Neural progenitor cell (in vitro differentiated cells): ENCODE measurements at regions not wholly inside any gene's neighbourhood (a gene's known extent, or its start where the extent isn't known, plus 50 kb on each side); places are given as distances from the start of the nearest gene placed in this dataset.

Experiments used
- DNase-seq: peaks from one replicate; pipeline ENCODE4 v3.0.0-alpha.2; 2016; ENCODE audit warnings: low spot score
- H2AFZ ChIP-seq: fragments of 200-600 bp; sonication (generic); replicated peaks from 2 replicates; pipeline ENCODE4 v1.6.1; 2016; ENCODE audit warnings: antibody characterized with exemption
- H3F3A ChIP-seq: fragments of 200-600 bp; sonication (generic); 2 replicates; pipeline ENCODE4 v1.6.1; 2016; ENCODE audit warnings: antibody characterized with exemption, low read depth
- H3K27ac ChIP-seq: fragments of 200-600 bp; sonication (generic); 2 replicates; pipeline ENCODE4 v1.5.1; 2016; ENCODE audit warnings: mild to moderate bottlenecking
- H3K27me3 ChIP-seq: fragments of 200-600 bp; sonication (generic); 2 replicates; pipeline ENCODE4 v1.6.1; 2016; ENCODE audit warnings: mild to moderate bottlenecking, moderate library complexity
- H3K36me3 ChIP-seq: fragments of 200-600 bp; sonication (generic); 2 replicates; pipeline ENCODE4 v1.5.1; 2016
- H3K4me1 ChIP-seq: fragments of 200-600 bp; sonication (generic); 2 replicates; pipeline ENCODE4 v1.6.1; 2016; ENCODE audit warnings: mixed run types
- H3K4me2 ChIP-seq: fragments of 200-600 bp; sonication (generic); 2 replicates; pipeline ENCODE4 v1.6.1; 2016
- H3K4me3 ChIP-seq: fragments of 200-600 bp; sonication (generic); 2 replicates; pipeline ENCODE4 v1.5.1; 2016
- H3K79me2 ChIP-seq: fragments of 200-600 bp; sonication (generic); 2 replicates; pipeline ENCODE4 v1.6.1; 2016; ENCODE audit warnings: low read depth
- H3K9ac ChIP-seq: fragments of 200-600 bp; sonication (generic); 2 replicates; pipeline ENCODE4 v1.6.1; 2016
- H3K9me3 ChIP-seq: fragments of 200-600 bp; sonication (generic); 2 replicates; pipeline ENCODE4 v1.5.1; 2016; ENCODE audit warnings: low read depth
- H4K20me1 ChIP-seq: fragments of 200-600 bp; sonication (generic); 2 replicates; pipeline ENCODE4 v1.6.1; 2016; ENCODE audit warnings: low read depth
- H3K27ac Mint-ChIP-seq: 3 replicates; pipeline ENCODE4 v1.8.0; 2021; ENCODE audit warnings: mixed read lengths
- H3K27me3 Mint-ChIP-seq: 2 replicates; pipeline ENCODE4 v1.8.0; 2022; ENCODE audit warnings: low read depth, mild to moderate bottlenecking, inconsistent platforms, moderate library complexity, mixed read lengths; ENCODE audit not compliant: insufficient read depth
- H3K36me3 Mint-ChIP-seq: 3 replicates; pipeline ENCODE4 v1.8.0; 2021; ENCODE audit warnings: mixed read lengths
- H3K4me1 Mint-ChIP-seq: 3 replicates; pipeline ENCODE4 v1.8.0; 2021; ENCODE audit warnings: mixed read lengths
- H3K4me3 Mint-ChIP-seq: 3 replicates; pipeline ENCODE4 v1.8.0; 2021; ENCODE audit warnings: mild to moderate bottlenecking, moderate library complexity, mixed read lengths
- H3K9me3 Mint-ChIP-seq: 3 replicates; pipeline ENCODE4 v1.8.0; 2020; ENCODE audit warnings: mixed read lengths
- EZH2 ChIP-seq: fragments of 200-600 bp; sonication (generic); IDR thresholded peaks from 2 replicates; pipeline ENCODE4 v1.6.1; 2017; ENCODE audit warnings: antibody characterized with exemption, mild to moderate bottlenecking, moderate library complexity
- EZH2phosphoT487 ChIP-seq: fragments of 200-600 bp; sonication (generic); IDR thresholded peaks from 2 replicates; pipeline ENCODE4 v1.6.1; 2017; ENCODE audit warnings: antibody characterized with exemption
- TF ChIP-seq, protein P1 (sequence below): fragments of 200-600 bp; sonication (generic); IDR thresholded peaks from 2 replicates; pipeline ENCODE4 v1.5.1; 2017; ENCODE audit warnings: antibody characterized with exemption, mild to moderate bottlenecking

DNA sequence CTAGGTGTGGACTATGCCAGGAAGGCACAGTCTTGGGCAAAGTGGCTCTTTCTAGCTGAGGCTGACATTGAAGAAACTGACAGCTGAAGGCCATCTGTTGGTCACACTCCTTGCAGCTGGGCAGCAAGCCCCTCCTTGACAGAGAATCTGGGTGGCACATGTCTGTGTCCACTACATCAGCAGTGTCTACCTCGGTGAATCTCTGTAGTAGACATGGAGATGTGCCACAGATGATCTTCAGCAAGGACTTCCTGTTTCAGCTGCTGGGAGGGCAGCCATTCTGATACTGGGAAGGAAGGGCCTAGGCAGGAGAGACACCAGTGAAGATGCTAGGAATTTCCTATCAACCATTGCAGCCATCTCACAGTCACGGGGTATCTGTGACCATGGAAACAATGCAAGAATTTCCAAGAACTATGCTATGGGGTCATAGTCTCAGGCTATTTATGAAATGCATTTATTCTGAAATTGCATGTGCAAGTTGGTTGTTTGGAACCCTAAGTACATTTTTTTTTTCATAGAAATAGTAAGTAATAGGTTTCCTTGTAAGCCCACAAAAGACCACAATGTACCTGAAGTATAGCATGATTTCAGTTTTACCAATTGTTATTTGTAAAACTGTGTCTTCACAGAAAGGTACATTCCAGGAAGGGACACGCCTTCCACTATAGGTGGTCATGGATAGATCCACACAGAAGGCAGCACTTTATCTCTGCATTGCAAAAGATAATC lies 63.8 kb upstream of the DARS1 start:
- Histone ChIP-seq H3K4me1 (peaks cover 7% of the 10 kb centered on the region), H3K36me3 (no peaks in the 10 kb centered on the region), H3K4me3 (no peak overlapping the region), H2AFZ (no peak overlapping the region), H3K9me3 (no peaks in the 10 kb centered on the region), H3K27ac (no peak overlapping the region), H3F3A (no peaks in the 10 kb centered on the region), H3K4me2 (no peak overlapping the region), H4K20me1 (no peaks in the 10 kb centered on the region), H3K9ac (no peak overlapping the region), H3K27me3 (no peaks in the 10 kb centered on the region), H3K79me2 (no peaks in the 10 kb centered on the region)
- TF ChIP-seq, protein P1, sequence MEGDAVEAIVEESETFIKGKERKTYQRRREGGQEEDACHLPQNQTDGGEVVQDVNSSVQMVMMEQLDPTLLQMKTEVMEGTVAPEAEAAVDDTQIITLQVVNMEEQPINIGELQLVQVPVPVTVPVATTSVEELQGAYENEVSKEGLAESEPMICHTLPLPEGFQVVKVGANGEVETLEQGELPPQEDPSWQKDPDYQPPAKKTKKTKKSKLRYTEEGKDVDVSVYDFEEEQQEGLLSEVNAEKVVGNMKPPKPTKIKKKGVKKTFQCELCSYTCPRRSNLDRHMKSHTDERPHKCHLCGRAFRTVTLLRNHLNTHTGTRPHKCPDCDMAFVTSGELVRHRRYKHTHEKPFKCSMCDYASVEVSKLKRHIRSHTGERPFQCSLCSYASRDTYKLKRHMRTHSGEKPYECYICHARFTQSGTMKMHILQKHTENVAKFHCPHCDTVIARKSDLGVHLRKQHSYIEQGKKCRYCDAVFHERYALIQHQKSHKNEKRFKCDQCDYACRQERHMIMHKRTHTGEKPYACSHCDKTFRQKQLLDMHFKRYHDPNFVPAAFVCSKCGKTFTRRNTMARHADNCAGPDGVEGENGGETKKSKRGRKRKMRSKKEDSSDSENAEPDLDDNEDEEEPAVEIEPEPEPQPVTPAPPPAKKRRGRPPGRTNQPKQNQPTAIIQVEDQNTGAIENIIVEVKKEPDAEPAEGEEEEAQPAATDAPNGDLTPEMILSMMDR, result no peak
- no peak for TF ChIP-seq EZH2phosphoT487
- TF ChIP-seq EZH2, result no peak
- H3K4me3 Mint-ChIP-seq, result no peak overlapping the region
- peak overlapping the region; percentile 64 for H3K27ac Mint-ChIP-seq
- no peaks in the 10 kb centered on the region for H3K27me3 Mint-ChIP-seq
- H3K4me1 Mint-ChIP-seq, result peaks cover 49% of the 10 kb centered on the region
- DNase-seq, result no peak
- H3K9me3 Mint-ChIP-seq, result peaks cover 4% of the 10 kb centered on the region
- H3K36me3 Mint-ChIP-seq, result peaks cover 1% of the 10 kb centered on the region

DNA sequence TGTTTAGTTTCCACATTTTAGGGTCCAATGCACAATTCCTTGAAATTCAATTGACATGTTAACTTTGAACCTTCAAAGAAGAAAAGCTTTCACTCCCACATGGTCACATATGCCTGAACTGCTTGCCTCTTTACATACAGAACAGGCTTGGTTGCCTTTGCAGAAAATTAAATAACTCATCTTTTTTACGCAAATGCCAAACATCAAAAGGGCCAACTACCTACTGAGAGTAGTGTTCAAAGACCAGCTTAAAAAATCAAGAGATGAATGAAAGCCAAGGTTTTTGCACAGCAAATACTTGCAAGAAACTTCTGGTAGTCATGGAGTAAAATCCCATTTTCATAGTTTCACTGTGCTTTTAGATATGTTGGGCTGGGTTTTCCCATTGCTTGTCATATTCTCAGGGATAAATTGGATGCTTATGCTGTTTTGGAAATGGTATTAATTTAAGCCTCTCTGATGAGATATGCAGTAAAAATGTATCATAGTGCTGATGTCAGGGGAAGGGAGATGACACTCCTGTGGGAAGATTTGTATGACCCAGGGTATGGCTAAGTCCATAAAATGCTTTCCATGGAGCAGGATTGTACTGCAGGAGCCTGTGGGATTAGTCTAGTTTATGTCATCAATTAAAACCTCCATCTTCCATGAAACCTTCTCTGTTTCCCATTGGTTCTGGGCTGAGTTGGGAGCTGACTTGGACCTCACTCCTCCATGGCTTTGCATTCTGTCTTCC lies 60.6 kb upstream of the DARS1 start:
- no peaks in the 10 kb centered on the region for H3K36me3 ChIP-seq
- H4K20me1 ChIP-seq, result no peaks in the 10 kb centered on the region

DNA sequence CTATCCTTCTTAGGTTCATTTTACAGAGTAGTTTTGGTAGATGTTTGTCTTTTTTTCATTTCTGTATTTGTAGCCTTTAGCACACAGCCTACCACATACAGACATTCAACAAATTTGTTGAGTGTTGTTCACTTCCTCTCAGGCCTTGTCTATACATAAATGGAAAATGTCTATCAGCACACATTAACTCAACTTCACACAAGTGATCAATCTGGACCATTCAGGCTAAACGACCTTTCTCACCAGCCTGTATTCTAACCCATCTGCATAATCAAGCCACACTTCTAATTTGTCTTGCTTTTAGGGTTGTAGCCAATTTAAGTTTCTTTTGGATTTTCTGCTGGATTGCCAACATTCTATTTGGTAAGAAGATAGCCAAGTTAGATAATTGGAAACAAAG lies 59.9 kb upstream of the DARS1 start:
- peaks cover 2% of the 10 kb centered on the region for H3K9me3 Mint-ChIP-seq
- Histone ChIP-seq H3K4me2 (no peak overlapping the region), H3K4me3 (no peak overlapping the region), H3K9me3 (no peaks in the 10 kb centered on the region), H3K36me3 (no peaks in the 10 kb centered on the region), H3K4me1 (peaks cover 7% of the 10 kb centered on the region), H3K79me2 (no peaks in the 10 kb centered on the region), H3F3A (no peaks in the 10 kb centered on the region), H3K27me3 (no peaks in the 10 kb centered on the region), H4K20me1 (no peaks in the 10 kb centered on the region), H2AFZ (no peak overlapping the region), H3K9ac (no peak overlapping the region), H3K27ac (no peak overlapping the region)
- peak overlapping the region; percentile 26 for H3K27ac Mint-ChIP-seq
- DNase-seq, result no peak
- TF ChIP-seq, protein P1, result no peak
- TF ChIP-seq EZH2phosphoT487 (no peak), EZH2 (no peak)
- peaks cover 3% of the 10 kb centered on the region for H3K27me3 Mint-ChIP-seq
- H3K36me3 Mint-ChIP-seq, result no peaks in the 10 kb centered on the region
- no peak overlapping the region for H3K4me3 Mint-ChIP-seq
- peaks cover 54% of the 10 kb centered on the region for H3K4me1 Mint-ChIP-seq

More for the DNA sequence above, 60.6 kb upstream of the DARS1 start:
- Mint-ChIP-seq H3K4me1 (peaks cover 54% of the 10 kb centered on the region), H3K9me3 (peaks cover 2% of the 10 kb centered on the region), H3K27me3 (peaks cover 3% of the 10 kb centered on the region), H3K36me3 (no peaks in the 10 kb centered on the region), H3K4me3 (peak overlapping the region; percentile 16), H3K27ac (peak overlapping the region; percentile 75)
- Histone ChIP-seq H3K27ac (no peak overlapping the region), H3F3A (no peaks in the 10 kb centered on the region), H3K9ac (no peak overlapping the region), H2AFZ (no peak overlapping the region), H3K27me3 (no peaks in the 10 kb centered on the region), H3K4me3 (no peak overlapping the region), H3K4me1 (peaks cover 7% of the 10 kb centered on the region), H3K4me2 (no peak overlapping the region), H3K79me2 (no peaks in the 10 kb centered on the region), H3K9me3 (no peaks in the 10 kb centered on the region)
- TF ChIP-seq EZH2phosphoT487 (no peak), EZH2 (no peak)
- TF ChIP-seq, protein P1, result no peak
- no peak for DNase-seq
